Osteoblast (primary cell): ENCODE measurements at regions not wholly inside any gene's neighbourhood (a gene's known extent, or its start where the extent isn't known, plus 50 kb on each side); places are given as distances from the start of the nearest gene placed in this dataset. TPM values are rescaled to one million over a fixed set of nuclear protein-coding genes. Genes with fewer than 3 reads are reported as not detected.

ENCODE experiments used
- DNase-seq: peaks from one replicate; pipeline ENCODE4 v3.0.0; 2011; ENCODE audit warnings: low spot score, mixed read lengths; ENCODE audit not compliant: insufficient read length; ENCODE audit errors: missing footprints
- H2AFZ ChIP-seq: 2 replicates; pipeline ENCODE4 v1.6.0; 2011; ENCODE audit warnings: mild to moderate bottlenecking, low read length
- H3K27ac ChIP-seq: 2 replicates; pipeline ENCODE4 v1.5.1; 2011; ENCODE audit warnings: mild to moderate bottlenecking, low read depth, low read length, moderate library complexity
- H3K27me3 ChIP-seq: 2 replicates; pipeline ENCODE4 v1.6.0; 2012; ENCODE audit warnings: mild to moderate bottlenecking, control low read depth, inconsistent platforms, low read length, moderate library complexity; ENCODE audit not compliant: insufficient read depth
- H3K36me3 ChIP-seq: 2 replicates; pipeline ENCODE4 v1.5.1; 2011; ENCODE audit warnings: mild to moderate bottlenecking, low read length, control low read depth, moderate library complexity; ENCODE audit not compliant: insufficient read depth
- H3K4me1 ChIP-seq: 2 replicates; pipeline ENCODE4 v1.5.1; 2011; ENCODE audit warnings: mild to moderate bottlenecking, low read length, control low read depth, moderate library complexity; ENCODE audit not compliant: insufficient read depth
- H3K4me2 ChIP-seq: 2 replicates; pipeline ENCODE4 v1.6.0; 2011; ENCODE audit warnings: mild to moderate bottlenecking, low read length; ENCODE audit not compliant: insufficient read depth
- H3K4me3 ChIP-seq: fragments of 200-600 bp; sonication (generic); 3 replicates; pipeline ENCODE4 v1.5.1; 2012; ENCODE audit warnings: mild to moderate bottlenecking, low read length, inconsistent platforms; ENCODE audit not compliant: insufficient read depth
- H3K79me2 ChIP-seq: 2 replicates; pipeline ENCODE4 v1.6.0; 2012; ENCODE audit warnings: mild to moderate bottlenecking, low read length, control low read depth, inconsistent platforms; ENCODE audit not compliant: insufficient read depth
- H3K9me3 ChIP-seq: 2 replicates; pipeline ENCODE4 v1.5.1; 2011; ENCODE audit warnings: low read depth, low read length, control low read depth
- H4K20me1 ChIP-seq: 2 replicates; pipeline ENCODE4 v1.6.0; 2012; ENCODE audit warnings: mild to moderate bottlenecking, low read length, control low read depth; ENCODE audit not compliant: insufficient read depth
- small RNA-seq: library from RNA; depleted of rRNA; stranded (forward); fragments of <200 nt; gene quantifications from one replicate; pipeline ENCODE3, GENCODE V24; 2012
- TF ChIP-seq, protein P1 (sequence below): IDR thresholded peaks from 2 replicates; pipeline ENCODE4 v1.5.1; 2011; ENCODE audit warnings: mild to moderate bottlenecking, low read depth, low read length, moderate library complexity; ENCODE audit errors: extremely low read depth

DNA sequence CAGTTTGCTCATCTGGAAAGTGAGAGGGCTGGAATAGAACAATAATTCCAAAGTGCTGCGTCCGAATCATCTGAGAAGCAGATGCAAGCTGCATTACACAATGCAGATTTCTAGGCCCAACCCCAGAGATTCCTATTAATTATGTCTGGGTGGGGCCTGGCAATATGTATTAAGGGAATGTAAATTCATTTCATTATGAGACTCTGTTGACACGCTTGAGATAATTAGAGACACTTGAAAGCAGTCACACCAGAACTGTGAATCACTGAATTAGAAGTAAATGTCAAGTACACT, 54.7 kb upstream of the HK2 start:
- Histone ChIP-seq H3K27me3 (peaks cover 3% of the 10 kb centered on the region), H3K4me2 (no peak overlapping the region), H3K9me3 (no peaks in the 10 kb centered on the region), H3K4me3 (no peak overlapping the region), H3K79me2 (no peaks in the 10 kb centered on the region), H2AFZ (no peak overlapping the region), H3K36me3 (no peaks in the 10 kb centered on the region), H3K4me1 (no peaks in the 10 kb centered on the region), H3K27ac (no peak overlapping the region), H4K20me1 (no peaks in the 10 kb centered on the region)
- DNase-seq = no peak
- TF ChIP-seq, protein P1, sequence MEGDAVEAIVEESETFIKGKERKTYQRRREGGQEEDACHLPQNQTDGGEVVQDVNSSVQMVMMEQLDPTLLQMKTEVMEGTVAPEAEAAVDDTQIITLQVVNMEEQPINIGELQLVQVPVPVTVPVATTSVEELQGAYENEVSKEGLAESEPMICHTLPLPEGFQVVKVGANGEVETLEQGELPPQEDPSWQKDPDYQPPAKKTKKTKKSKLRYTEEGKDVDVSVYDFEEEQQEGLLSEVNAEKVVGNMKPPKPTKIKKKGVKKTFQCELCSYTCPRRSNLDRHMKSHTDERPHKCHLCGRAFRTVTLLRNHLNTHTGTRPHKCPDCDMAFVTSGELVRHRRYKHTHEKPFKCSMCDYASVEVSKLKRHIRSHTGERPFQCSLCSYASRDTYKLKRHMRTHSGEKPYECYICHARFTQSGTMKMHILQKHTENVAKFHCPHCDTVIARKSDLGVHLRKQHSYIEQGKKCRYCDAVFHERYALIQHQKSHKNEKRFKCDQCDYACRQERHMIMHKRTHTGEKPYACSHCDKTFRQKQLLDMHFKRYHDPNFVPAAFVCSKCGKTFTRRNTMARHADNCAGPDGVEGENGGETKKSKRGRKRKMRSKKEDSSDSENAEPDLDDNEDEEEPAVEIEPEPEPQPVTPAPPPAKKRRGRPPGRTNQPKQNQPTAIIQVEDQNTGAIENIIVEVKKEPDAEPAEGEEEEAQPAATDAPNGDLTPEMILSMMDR = no peak

DNA sequence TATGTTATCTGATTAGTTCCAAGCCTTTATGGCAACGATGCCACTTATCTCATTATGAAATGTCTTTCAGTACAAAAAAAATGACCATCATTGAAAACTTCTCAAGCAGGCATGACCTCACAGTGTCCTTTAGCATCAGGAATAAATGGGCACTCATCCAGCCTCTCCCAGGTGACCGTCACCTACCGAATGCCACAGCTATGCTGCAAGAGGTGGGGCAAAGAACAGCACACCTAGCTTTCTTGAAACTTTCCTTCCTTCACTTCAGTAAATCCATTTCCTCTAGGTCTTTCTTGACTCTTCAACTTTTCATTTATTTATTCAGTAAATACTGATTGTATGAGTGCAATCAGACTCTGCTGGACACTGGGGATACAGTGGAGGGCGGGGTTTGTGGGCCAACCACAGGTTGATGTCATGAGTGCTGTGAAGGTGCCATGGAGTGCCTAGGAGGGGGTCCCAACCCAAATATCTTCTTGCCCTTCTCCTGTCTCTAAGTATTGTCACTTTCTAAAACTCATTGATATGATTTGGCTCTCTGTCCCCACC, 54.3 kb upstream of the HK2 start:
- no peaks in the 10 kb centered on the region for H3K36me3 ChIP-seq
- H3K9me3 ChIP-seq = no peaks in the 10 kb centered on the region
- no peak overlapping the region for H3K4me3 ChIP-seq
- H2AFZ ChIP-seq = no peak overlapping the region
- TF ChIP-seq, protein P1 = no peak
- no peaks in the 10 kb centered on the region for H3K79me2 ChIP-seq
- DNase-seq = no peak
- H3K4me2 ChIP-seq = no peak overlapping the region
- no peaks in the 10 kb centered on the region for H4K20me1 ChIP-seq
- H3K4me1 ChIP-seq = no peaks in the 10 kb centered on the region
- peaks cover 3% of the 10 kb centered on the region for H3K27me3 ChIP-seq
- no peak overlapping the region for H3K27ac ChIP-seq

Small RNA genes lying in the stretch of these regions (small RNA-seq; reads per million reads assigned to genes)
- not detected for gene AC007387.1
